DOHH2 (cell line): ENCODE measurements at regions not wholly inside any gene's neighbourhood (a gene's known extent, or its start where the extent isn't known, plus 50 kb on each side); places are given as distances from the start of the nearest gene placed in this dataset.

Source experiments
- EZH2phosphoT487 ChIP-seq: fragments of 200-600 bp; sonication (generic); IDR thresholded peaks from 2 replicates; pipeline ENCODE4 v1.6.1; 2017; ENCODE audit warnings: borderline replicate concordance, mild to moderate bottlenecking, antibody characterized with exemption, low read length, moderate library complexity, mixed read lengths
- TF ChIP-seq, protein P1 (sequence below): fragments of 200-600 bp; sonication (generic); IDR thresholded peaks from one replicate; pipeline ENCODE4 v1.5.1; 2014; ENCODE audit warnings: antibody characterized with exemption, mild to moderate bottlenecking, low read depth, low read length; ENCODE audit not compliant: poor library complexity, severe bottlenecking

DNA sequence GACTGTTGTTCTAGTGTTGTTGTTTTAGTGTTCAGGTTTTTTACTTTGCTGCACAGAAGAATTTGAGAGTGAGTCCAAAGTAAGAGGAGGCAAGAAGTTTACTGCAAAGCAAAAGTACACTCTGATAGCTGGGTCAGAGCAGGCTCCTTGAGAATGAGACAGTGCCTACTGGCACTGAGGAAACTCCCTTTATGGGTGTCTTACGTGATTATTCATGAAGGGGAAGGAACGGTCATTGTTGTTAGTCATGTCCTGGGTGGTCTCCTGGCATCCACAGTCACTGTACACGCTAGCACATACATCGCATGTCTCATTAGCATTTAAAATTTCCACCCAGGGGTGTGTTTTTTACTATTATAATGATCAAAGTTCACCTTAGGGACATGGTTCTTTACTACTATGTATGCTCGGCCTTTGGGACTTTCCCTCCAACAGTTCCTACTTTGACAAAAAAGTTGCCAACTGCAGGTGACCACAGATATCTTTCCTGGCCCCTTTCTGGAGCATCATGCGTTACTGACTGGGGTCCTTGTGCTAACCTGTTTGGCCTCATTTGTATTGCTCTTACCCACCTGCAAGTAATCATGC lies 688.9 kb upstream of the AMOT start:
- TF ChIP-seq, protein P1, sequence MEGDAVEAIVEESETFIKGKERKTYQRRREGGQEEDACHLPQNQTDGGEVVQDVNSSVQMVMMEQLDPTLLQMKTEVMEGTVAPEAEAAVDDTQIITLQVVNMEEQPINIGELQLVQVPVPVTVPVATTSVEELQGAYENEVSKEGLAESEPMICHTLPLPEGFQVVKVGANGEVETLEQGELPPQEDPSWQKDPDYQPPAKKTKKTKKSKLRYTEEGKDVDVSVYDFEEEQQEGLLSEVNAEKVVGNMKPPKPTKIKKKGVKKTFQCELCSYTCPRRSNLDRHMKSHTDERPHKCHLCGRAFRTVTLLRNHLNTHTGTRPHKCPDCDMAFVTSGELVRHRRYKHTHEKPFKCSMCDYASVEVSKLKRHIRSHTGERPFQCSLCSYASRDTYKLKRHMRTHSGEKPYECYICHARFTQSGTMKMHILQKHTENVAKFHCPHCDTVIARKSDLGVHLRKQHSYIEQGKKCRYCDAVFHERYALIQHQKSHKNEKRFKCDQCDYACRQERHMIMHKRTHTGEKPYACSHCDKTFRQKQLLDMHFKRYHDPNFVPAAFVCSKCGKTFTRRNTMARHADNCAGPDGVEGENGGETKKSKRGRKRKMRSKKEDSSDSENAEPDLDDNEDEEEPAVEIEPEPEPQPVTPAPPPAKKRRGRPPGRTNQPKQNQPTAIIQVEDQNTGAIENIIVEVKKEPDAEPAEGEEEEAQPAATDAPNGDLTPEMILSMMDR, result no peak
- TF ChIP-seq EZH2phosphoT487, result no peak
